C4-2B (cell line): ENCODE measurements at regions not wholly inside any gene's neighbourhood (a gene's known extent, or its start where the extent isn't known, plus 50 kb on each side); places are given as distances from the start of the nearest gene placed in this dataset.

Experiments used
- H3K27ac ChIP-seq: fragments of 450-650 bp; 2 replicates; pipeline ENCODE4 v1.5.1; 2017
- CTCF ChIP-seq: fragments of 450-650 bp; conservative IDR thresholded peaks from 2 replicates; pipeline ENCODE4 v1.5.1; 2017; ENCODE audit warnings: mild to moderate bottlenecking
- ZFX ChIP-seq: fragments of 450-650 bp; IDR thresholded peaks from 2 replicates; pipeline ENCODE4 v1.6.1; 2017

- TF ChIP-seq ZFX: no peak
- TF ChIP-seq CTCF: no peak
These were observed 50.0 kb downstream of the SOD2 start for GRCh38 chr6:159642995-159643394.

GRCh38 chr6:159642481-159642880 is 50.6 kb downstream of the SOD2 start:
- no peak overlapping the region for H3K27ac ChIP-seq
- no peak for TF ChIP-seq ZFX
- no peak for TF ChIP-seq CTCF

More at GRCh38 chr6:159642995-159643394, 50.0 kb downstream of the SOD2 start:
- H3K27ac ChIP-seq: no peak overlapping the region

GRCh38 chr6:159640722-159641482 is 52.1 kb downstream of the SOD2 start:
- no peak for TF ChIP-seq CTCF
- no peak for TF ChIP-seq ZFX
- H3K27ac ChIP-seq: no peak overlapping the region

GRCh38 chr6:159640322-159640721 is 52.7 kb downstream of the SOD2 start:
- H3K27ac ChIP-seq: no peak overlapping the region
- no peak for TF ChIP-seq CTCF
- no peak for TF ChIP-seq ZFX

GRCh38 chr6:159639721-159640120 is 53.3 kb downstream of the SOD2 start:
- no peak overlapping the region for H3K27ac ChIP-seq
- TF ChIP-seq CTCF: no peak
- no peak for TF ChIP-seq ZFX

- TF ChIP-seq ZFX (no peak), CTCF (peak; percentile 33)
- H3K27ac ChIP-seq: no peak overlapping the region
These were observed 59.8 kb downstream of the SOD2 start for GRCh38 chr6:159633196-159633595.

- H3K27ac ChIP-seq: no peak overlapping the region
- TF ChIP-seq CTCF: no peak
- TF ChIP-seq ZFX: no peak
These were observed 61.2 kb downstream of the SOD2 start for GRCh38 chr6:159631886-159632285.
